Type B pancreatic cell (in vitro differentiated cells): ENCODE measurements at regions not wholly inside any gene's neighbourhood (a gene's known extent, or its start where the extent isn't known, plus 50 kb on each side); places are given as distances from the start of the nearest gene placed in this dataset.

Source experiments
- DNase-seq: peaks from one replicate; pipeline ENCODE4 v3.0.0; 2021; ENCODE audit warnings: mixed read lengths; ENCODE audit not compliant: unreplicated experiment; ENCODE audit errors: extremely low spot score
- H3K27ac Mint-ChIP-seq: 2 replicates; pipeline ENCODE4 v1.8.0; 2021; ENCODE audit warnings: mild to moderate bottlenecking, mixed read lengths
- H3K27me3 Mint-ChIP-seq: 2 replicates; pipeline ENCODE4 v1.8.0; 2021; ENCODE audit warnings: mixed read lengths
- H3K36me3 Mint-ChIP-seq: 2 replicates; pipeline ENCODE4 v1.8.0; 2021; ENCODE audit warnings: mixed read lengths
- H3K4me1 Mint-ChIP-seq: one replicate; pipeline ENCODE4 v1.8.0; 2021; ENCODE audit warnings: mixed read lengths; ENCODE audit not compliant: unreplicated experiment
- H3K4me3 Mint-ChIP-seq: 2 replicates; pipeline ENCODE4 v1.8.0; 2021; ENCODE audit warnings: mild to moderate bottlenecking, mixed read lengths
- H3K9me3 Mint-ChIP-seq: 2 replicates; pipeline ENCODE4 v1.8.0; 2021; ENCODE audit warnings: mixed read lengths
- CTCF ChIP-seq: fragments of 200-600 bp; sonication (generic); conservative IDR thresholded peaks from 2 replicates; pipeline ENCODE4 v1.5.0; 2021; ENCODE audit warnings: antibody characterized with exemption, mild to moderate bottlenecking

DNA sequence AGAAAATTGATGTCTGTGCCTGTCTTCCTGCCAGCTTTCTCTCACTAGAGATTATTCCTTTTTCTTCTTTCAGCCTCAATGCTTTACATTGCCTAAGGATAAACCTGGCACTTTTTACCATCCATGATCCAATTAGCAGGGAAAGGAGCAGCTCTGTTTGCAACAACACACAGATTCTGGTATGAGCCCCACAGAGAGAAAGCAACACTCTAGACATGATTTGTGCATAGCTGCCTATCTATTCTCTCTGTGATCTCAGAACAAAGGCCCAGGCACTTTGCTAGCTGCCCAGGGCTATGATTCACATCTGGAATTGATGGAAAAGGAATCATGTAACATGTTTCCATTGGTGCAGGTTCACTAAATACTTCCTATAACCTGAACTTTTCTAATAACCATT lies 685.0 kb downstream of the ETS1 start:
- TF ChIP-seq CTCF: no peak
- Mint-ChIP-seq H3K4me3 (no peak overlapping the region), H3K27ac (peak overlapping the region; percentile 21), H3K27me3 (peaks cover 4% of the 10 kb centered on the region), H3K36me3 (no peaks in the 10 kb centered on the region), H3K4me1 (peaks cover 24% of the 10 kb centered on the region), H3K9me3 (no peaks in the 10 kb centered on the region)
- DNase-seq: no peak

DNA sequence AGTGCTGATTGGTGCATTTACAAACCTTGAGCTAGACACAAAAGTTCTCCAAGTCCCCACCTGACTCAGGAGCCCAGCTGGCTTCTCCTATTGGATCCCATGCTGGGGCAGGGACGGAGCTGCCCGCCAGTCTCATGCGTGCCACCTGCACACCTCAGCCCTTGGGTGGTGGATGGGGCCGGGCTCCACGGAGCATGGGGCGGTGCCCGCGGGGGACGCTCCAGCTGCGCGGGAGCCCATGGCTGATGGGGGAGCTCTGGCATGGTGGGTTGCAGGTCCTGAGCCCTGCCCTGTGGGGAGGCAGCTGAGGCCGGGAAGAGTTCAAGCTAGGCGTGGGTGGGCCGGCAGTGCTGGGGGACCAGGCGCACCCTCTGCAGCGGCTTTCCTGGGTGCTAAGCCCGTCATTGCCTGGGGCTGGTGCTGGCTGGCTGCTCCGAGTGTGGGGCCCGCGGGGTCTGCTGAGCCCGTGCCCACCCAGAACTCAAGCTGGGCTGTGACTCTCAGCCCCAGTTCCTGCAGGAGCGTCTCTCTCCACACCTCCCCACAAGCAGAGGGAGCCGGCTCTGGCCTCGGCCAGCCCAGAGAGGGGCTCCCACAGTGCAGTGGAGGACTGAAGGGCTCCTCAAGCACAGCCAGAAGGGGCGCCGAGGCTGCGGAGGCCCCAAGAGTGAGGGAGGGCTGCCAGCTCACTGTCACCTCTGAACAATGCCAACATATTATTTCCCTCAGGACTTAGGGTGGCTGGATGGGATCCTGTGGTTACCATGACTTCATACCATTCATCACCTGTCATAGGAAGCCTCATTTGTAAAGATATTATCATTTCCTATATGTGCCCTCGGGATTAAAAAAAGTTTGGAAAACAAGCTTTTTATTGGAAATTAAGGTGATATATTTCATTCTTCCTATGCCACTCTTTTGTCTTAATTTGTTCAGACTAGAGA lies 688.7 kb downstream of the ETS1 start:
- H3K27ac Mint-ChIP-seq: no peak overlapping the region
- no peak for TF ChIP-seq CTCF
- H3K27me3 Mint-ChIP-seq: no peaks in the 10 kb centered on the region
- H3K36me3 Mint-ChIP-seq: no peaks in the 10 kb centered on the region
- no peak overlapping the region for H3K4me3 Mint-ChIP-seq
- peaks cover 23% of the 10 kb centered on the region for H3K4me1 Mint-ChIP-seq
- DNase-seq: no peak
- no peaks in the 10 kb centered on the region for H3K9me3 Mint-ChIP-seq

GRCh38 chr11:127895776-127896175 lies 691.6 kb downstream of the ETS1 start:
- no peak for DNase-seq
- Mint-ChIP-seq H3K27me3 (no peaks in the 10 kb centered on the region), H3K4me1 (peaks cover 1% of the 10 kb centered on the region), H3K27ac (no peak overlapping the region), H3K9me3 (no peaks in the 10 kb centered on the region), H3K36me3 (no peaks in the 10 kb centered on the region), H3K4me3 (no peak overlapping the region)
- no peak for TF ChIP-seq CTCF

- DNase-seq: no peak
- H3K9me3 Mint-ChIP-seq: no peaks in the 10 kb centered on the region
- no peaks in the 10 kb centered on the region for H3K36me3 Mint-ChIP-seq
- no peaks in the 10 kb centered on the region for H3K27me3 Mint-ChIP-seq
- no peak overlapping the region for H3K4me3 Mint-ChIP-seq
- TF ChIP-seq CTCF: no peak
- H3K27ac Mint-ChIP-seq: no peak overlapping the region
- peaks cover 4% of the 10 kb centered on the region for H3K4me1 Mint-ChIP-seq
Measured at GRCh38 chr11:127894316-127894715, 693.0 kb downstream of the ETS1 start.

GRCh38 chr11:127890030-127890615 lies 697.2 kb downstream of the ETS1 start:
- H3K4me1 Mint-ChIP-seq: peaks cover 4% of the 10 kb centered on the region
- H3K36me3 Mint-ChIP-seq: peaks cover 5% of the 10 kb centered on the region
- no peak overlapping the region for H3K27ac Mint-ChIP-seq
- no peaks in the 10 kb centered on the region for H3K27me3 Mint-ChIP-seq
- DNase-seq: no peak
- H3K4me3 Mint-ChIP-seq: no peak overlapping the region
- no peak for TF ChIP-seq CTCF
- peaks cover 7% of the 10 kb centered on the region for H3K9me3 Mint-ChIP-seq
